ENCODE measurements at regions not wholly inside any gene's neighbourhood (a gene's known extent, or its start where the extent isn't known, plus 50 kb on each side); places are given as distances from the start of the nearest gene placed in this dataset.

GRCh38 chr5:124957063-124957462, 210.6 kb upstream of the ZNF608 start:
- Mint-ChIP-seq H3K9me3 (ENCODE audit: low read depth) (no peaks in the 10 kb centered on the region), H3K4me3 (ENCODE audit: low read depth) (no peak overlapping the region), H3K27ac (no peak overlapping the region), H3K27me3 (no peaks in the 10 kb centered on the region), H3K4me1 (ENCODE audit: low read depth) (no peaks in the 10 kb centered on the region), H3K36me3 (ENCODE audit: insufficient read depth) (no peaks in the 10 kb centered on the region)
- TF ChIP-seq CTCF (IDR thresholded peaks at IDR 0.05; ENCODE audit: unreplicated experiment), result no peak
- no peak for DNase-seq (ENCODE audit: low spot score, unreplicated experiment)

GRCh38 chr5:124960266-124960665, 213.8 kb upstream of the ZNF608 start:
- H3K36me3 Mint-ChIP-seq (ENCODE audit: insufficient read depth), result no peaks in the 10 kb centered on the region
- H3K9me3 Mint-ChIP-seq (ENCODE audit: low read depth), result no peaks in the 10 kb centered on the region
- H3K4me1 Mint-ChIP-seq (ENCODE audit: low read depth), result peaks cover 5% of the 10 kb centered on the region
- TF ChIP-seq CTCF (IDR thresholded peaks at IDR 0.05; ENCODE audit: unreplicated experiment), result no peak
- DNase-seq (ENCODE audit: low spot score, unreplicated experiment), result no peak
- no peak overlapping the region for H3K27ac Mint-ChIP-seq
- H3K4me3 Mint-ChIP-seq (ENCODE audit: low read depth), result no peak overlapping the region
- no peaks in the 10 kb centered on the region for H3K27me3 Mint-ChIP-seq

GRCh38 chr5:124961521-124961920, 215.1 kb upstream of the ZNF608 start:
- Mint-ChIP-seq H3K27me3 (peaks cover 1% of the 10 kb centered on the region), H3K27ac (no peak overlapping the region), H3K4me1 (ENCODE audit: low read depth) (peaks cover 5% of the 10 kb centered on the region), H3K4me3 (ENCODE audit: low read depth) (no peak overlapping the region), H3K9me3 (ENCODE audit: low read depth) (no peaks in the 10 kb centered on the region), H3K36me3 (ENCODE audit: insufficient read depth) (no peaks in the 10 kb centered on the region)
- DNase-seq (ENCODE audit: low spot score, unreplicated experiment), result no peak
- no peak for TF ChIP-seq CTCF (IDR thresholded peaks at IDR 0.05; ENCODE audit: unreplicated experiment)

- no peak for TF ChIP-seq CTCF (IDR thresholded peaks at IDR 0.05; ENCODE audit: unreplicated experiment)
- Mint-ChIP-seq H3K4me3 (ENCODE audit: low read depth) (no peak overlapping the region), H3K27ac (no peak overlapping the region)
Observed at GRCh38 chr5:124962111-124962510, 215.7 kb upstream of the ZNF608 start.

GRCh38 chr5:124962735-124963134, 216.3 kb upstream of the ZNF608 start:
- Mint-ChIP-seq H3K4me1 (ENCODE audit: low read depth) (peaks cover 5% of the 10 kb centered on the region), H3K9me3 (ENCODE audit: low read depth) (no peaks in the 10 kb centered on the region), H3K27ac (no peak overlapping the region), H3K36me3 (ENCODE audit: insufficient read depth) (no peaks in the 10 kb centered on the region), H3K27me3 (peaks cover 2% of the 10 kb centered on the region), H3K4me3 (ENCODE audit: low read depth) (no peak overlapping the region)
- DNase-seq (ENCODE audit: low spot score, unreplicated experiment), result no peak
- no peak for TF ChIP-seq CTCF (IDR thresholded peaks at IDR 0.05; ENCODE audit: unreplicated experiment)

More at GRCh38 chr5:124962111-124962510, 215.7 kb upstream of the ZNF608 start:
- Mint-ChIP-seq H3K27me3 (peaks cover 2% of the 10 kb centered on the region), H3K36me3 (ENCODE audit: insufficient read depth) (no peaks in the 10 kb centered on the region), H3K9me3 (ENCODE audit: low read depth) (no peaks in the 10 kb centered on the region), H3K4me1 (ENCODE audit: low read depth) (peaks cover 5% of the 10 kb centered on the region)
- no peak for DNase-seq (ENCODE audit: low spot score, unreplicated experiment)
